ENCODE measurements at regions not wholly inside any gene's neighbourhood (a gene's known extent, or its start where the extent isn't known, plus 50 kb on each side); places are given as distances from the start of the nearest gene placed in this dataset.

DNA sequence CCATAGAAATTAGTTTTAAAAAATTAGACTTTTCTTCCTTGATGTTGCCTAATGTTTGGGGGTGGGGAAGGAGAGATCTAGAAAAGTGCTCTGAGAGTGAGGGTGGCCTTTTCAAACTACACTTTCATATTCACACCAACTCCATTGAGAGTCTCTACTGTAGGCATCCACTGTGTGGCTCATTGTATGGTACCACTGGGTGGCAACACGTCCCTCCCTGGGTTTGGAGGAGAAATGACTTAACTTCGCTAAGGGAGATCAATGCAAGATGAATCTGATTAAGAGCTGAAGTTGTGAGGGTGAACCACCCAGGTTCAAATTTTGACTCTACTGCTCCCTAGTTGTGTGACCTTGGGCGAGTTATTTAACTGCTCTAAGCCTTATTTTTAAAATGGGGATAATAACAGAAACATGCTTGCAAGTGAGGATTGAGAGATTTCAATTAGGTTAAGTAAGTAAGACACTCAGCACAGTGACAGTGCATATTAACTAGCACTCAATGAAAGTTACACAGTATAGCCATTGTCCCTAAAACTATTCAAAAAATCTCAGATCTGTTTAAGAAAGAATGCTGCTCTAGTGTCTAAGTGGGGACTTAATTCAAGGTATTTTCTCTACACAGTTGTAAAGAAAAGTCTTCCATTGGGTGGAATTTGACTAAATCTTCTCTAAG, 193.5 kb upstream of the CNR1 start:
- Histone ChIP-seq H3K4me3 (ENCODE audit: control insufficient read depth in 2 of 3, extremely low read depth in 1 of 3, insufficient read depth in 2 of 3, low read depth in 1 of 3, low read length in 3 of 3) (no peak overlapping the region), H3K27ac (ENCODE audit: control insufficient read depth, insufficient read depth, low read length) (no peak overlapping the region), H2AFZ (ENCODE audit: control insufficient read depth, low read length) (no peak overlapping the region), H3K27me3 (ENCODE audit: control insufficient read depth, extremely low read depth, insufficient read depth, low read length) (no peaks in the 10 kb centered on the region), H3K9me3 (ENCODE audit: control insufficient read depth, low read depth, low read length) (no peaks in the 10 kb centered on the region), H3K36me3 (ENCODE audit: control insufficient read depth in 2 of 2, extremely low read depth in 1 of 2, insufficient read depth in 2 of 2, low read length in 2 of 2) (no peaks in the 10 kb centered on the region), H3K4me2 (ENCODE audit: control insufficient read depth, extremely low read depth, insufficient read depth, low read depth, low read length) (no peak overlapping the region), H3K9me1 (ENCODE audit: control insufficient read depth, extremely low read depth, insufficient read depth, low read length) (no peaks in the 10 kb centered on the region), H3K9ac (ENCODE audit: control insufficient read depth, extremely low read depth, insufficient read depth, low read length) (no peak overlapping the region), H3K4me1 (ENCODE audit: control insufficient read depth, extremely low read depth, insufficient read depth, low read length) (no peaks in the 10 kb centered on the region), H4K20me1 (ENCODE audit: control insufficient read depth, extremely low read depth, insufficient read depth, low read length) (no peaks in the 10 kb centered on the region), H3K79me2 (ENCODE audit: control insufficient read depth, insufficient read depth, low read length) (no peaks in the 10 kb centered on the region)
- TF ChIP-seq, protein P1, sequence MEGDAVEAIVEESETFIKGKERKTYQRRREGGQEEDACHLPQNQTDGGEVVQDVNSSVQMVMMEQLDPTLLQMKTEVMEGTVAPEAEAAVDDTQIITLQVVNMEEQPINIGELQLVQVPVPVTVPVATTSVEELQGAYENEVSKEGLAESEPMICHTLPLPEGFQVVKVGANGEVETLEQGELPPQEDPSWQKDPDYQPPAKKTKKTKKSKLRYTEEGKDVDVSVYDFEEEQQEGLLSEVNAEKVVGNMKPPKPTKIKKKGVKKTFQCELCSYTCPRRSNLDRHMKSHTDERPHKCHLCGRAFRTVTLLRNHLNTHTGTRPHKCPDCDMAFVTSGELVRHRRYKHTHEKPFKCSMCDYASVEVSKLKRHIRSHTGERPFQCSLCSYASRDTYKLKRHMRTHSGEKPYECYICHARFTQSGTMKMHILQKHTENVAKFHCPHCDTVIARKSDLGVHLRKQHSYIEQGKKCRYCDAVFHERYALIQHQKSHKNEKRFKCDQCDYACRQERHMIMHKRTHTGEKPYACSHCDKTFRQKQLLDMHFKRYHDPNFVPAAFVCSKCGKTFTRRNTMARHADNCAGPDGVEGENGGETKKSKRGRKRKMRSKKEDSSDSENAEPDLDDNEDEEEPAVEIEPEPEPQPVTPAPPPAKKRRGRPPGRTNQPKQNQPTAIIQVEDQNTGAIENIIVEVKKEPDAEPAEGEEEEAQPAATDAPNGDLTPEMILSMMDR (optimal IDR thresholded peaks at IDR 0.05 in 1 of 3, IDR thresholded peaks at IDR 0.05 in 1 of 3, conservative IDR thresholded peaks at IDR 0.05 in 1 of 3; ENCODE audit: extremely low read depth in 1 of 3, insufficient read depth in 2 of 3, low read length in 3 of 3), result no peak
- no peak for TF ChIP-seq EZH2 (IDR thresholded peaks at IDR 0.05; ENCODE audit: low read length)
- dilution Hi-C loops (cut with MboI; ENCODE audit: extremely low pct_ligation_motif_present, low sequenced_read_pairs), result no loop called here
- FAIRE-seq, result no peak
- no peak for DNase-seq (ENCODE audit: low read depth, low spot score)

DNA sequence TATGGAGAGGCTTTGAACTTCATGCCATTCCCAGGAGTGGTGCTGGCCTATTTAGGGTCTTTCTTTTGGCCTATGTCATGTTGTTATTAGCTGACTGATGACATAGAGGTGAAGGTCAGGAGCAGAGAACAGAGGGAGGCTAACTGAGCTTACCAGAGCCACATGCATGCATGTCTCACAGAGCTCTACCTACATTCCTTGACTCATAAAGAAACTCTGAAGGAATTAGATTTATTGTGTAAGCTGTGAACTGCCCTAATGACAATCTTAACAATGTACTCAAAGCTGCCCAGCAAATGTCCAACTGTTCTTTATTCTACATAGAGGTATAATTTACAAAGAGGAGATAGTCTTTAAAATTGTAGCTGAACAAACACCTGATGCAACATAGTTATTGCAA, 192.7 kb upstream of the CNR1 start:
- FAIRE-seq (no peak), DNase-seq (ENCODE audit: low read depth, low spot score) (no peak)
- Histone ChIP-seq H3K36me3 (ENCODE audit: control insufficient read depth in 2 of 2, extremely low read depth in 1 of 2, insufficient read depth in 2 of 2, low read length in 2 of 2) (no peaks in the 10 kb centered on the region), H3K9ac (ENCODE audit: control insufficient read depth, extremely low read depth, insufficient read depth, low read length) (no peak overlapping the region), H3K27ac (ENCODE audit: control insufficient read depth, insufficient read depth, low read length) (no peak overlapping the region), H3K79me2 (ENCODE audit: control insufficient read depth, insufficient read depth, low read length) (no peaks in the 10 kb centered on the region), H4K20me1 (ENCODE audit: control insufficient read depth, extremely low read depth, insufficient read depth, low read length) (no peaks in the 10 kb centered on the region), H2AFZ (ENCODE audit: control insufficient read depth, low read length) (no peak overlapping the region), H3K4me2 (ENCODE audit: control insufficient read depth, extremely low read depth, insufficient read depth, low read depth, low read length) (no peak overlapping the region), H3K27me3 (ENCODE audit: control insufficient read depth, extremely low read depth, insufficient read depth, low read length) (no peaks in the 10 kb centered on the region), H3K4me1 (ENCODE audit: control insufficient read depth, extremely low read depth, insufficient read depth, low read length) (no peaks in the 10 kb centered on the region), H3K9me1 (ENCODE audit: control insufficient read depth, extremely low read depth, insufficient read depth, low read length) (no peaks in the 10 kb centered on the region), H3K4me3 (ENCODE audit: control insufficient read depth in 2 of 3, extremely low read depth in 1 of 3, insufficient read depth in 2 of 3, low read depth in 1 of 3, low read length in 3 of 3) (no peak overlapping the region), H3K9me3 (ENCODE audit: control insufficient read depth, low read depth, low read length) (no peaks in the 10 kb centered on the region)
- TF ChIP-seq, protein P1 (optimal IDR thresholded peaks at IDR 0.05 in 1 of 3, IDR thresholded peaks at IDR 0.05 in 1 of 3, conservative IDR thresholded peaks at IDR 0.05 in 1 of 3; ENCODE audit: extremely low read depth in 1 of 3, insufficient read depth in 2 of 3, low read length in 3 of 3), result no peak
- no peak for TF ChIP-seq EZH2 (IDR thresholded peaks at IDR 0.05; ENCODE audit: low read length)
- dilution Hi-C loops (cut with MboI; ENCODE audit: extremely low pct_ligation_motif_present, low sequenced_read_pairs), result no loop called here
